A673 (cell line): ENCODE measurements at regions not wholly inside any gene's neighbourhood (a gene's known extent, or its start where the extent isn't known, plus 50 kb on each side); places are given as distances from the start of the nearest gene placed in this dataset.
"Not testable (repeated sequence)": the region's sequence is repeated elsewhere in the genome, so short reads cannot be mapped to it uniquely, and the experiment has no call there.

Source experiments
- EZH2 ChIP-seq: fragments of 200-600 bp; sonication (generic); IDR thresholded peaks from 2 replicates; pipeline ENCODE4 v1.6.1; 2017; ENCODE audit warnings: borderline replicate concordance, low read depth, mild to moderate bottlenecking, mixed read lengths, antibody characterized with exemption, low read length; ENCODE audit not compliant: poor library complexity, severe bottlenecking
- TF ChIP-seq, protein P1 (sequence below): fragments of 300-800, 200-600 bp; sonication (generic); conservative IDR thresholded peaks from 2 replicates; pipeline ENCODE4 v1.5.1; 2017; ENCODE audit warnings: low read depth, mild to moderate bottlenecking, antibody characterized with exemption, low read length, moderate library complexity, mixed read lengths

DNA sequence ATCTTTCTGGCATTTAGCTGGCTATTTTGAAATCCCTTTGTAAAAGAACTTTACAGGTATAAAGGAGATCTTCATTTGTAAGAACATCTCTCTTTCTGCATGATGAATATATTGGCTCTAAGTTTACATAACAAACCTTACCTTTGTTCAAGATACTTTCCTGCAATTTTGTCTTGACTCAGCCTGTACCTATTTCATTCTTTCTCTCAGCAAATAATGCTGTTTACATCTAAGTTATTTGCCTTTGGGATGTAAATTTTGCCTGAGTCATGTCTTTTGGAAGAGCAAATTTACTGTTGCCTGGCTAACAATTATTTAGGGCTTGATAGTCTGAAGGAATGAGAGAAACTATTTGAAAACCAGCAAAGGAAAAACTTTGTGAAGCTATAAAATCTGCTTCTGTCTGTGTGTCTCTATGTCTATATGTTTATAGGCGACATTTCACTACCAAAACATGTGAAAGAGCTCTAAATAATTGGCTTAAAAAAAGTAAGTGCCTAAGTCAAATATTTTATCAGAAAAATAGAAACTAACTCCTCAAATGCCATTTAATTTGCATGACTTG is 214.3 kb upstream of the TGIF2LX start:
- TF ChIP-seq, protein P1, sequence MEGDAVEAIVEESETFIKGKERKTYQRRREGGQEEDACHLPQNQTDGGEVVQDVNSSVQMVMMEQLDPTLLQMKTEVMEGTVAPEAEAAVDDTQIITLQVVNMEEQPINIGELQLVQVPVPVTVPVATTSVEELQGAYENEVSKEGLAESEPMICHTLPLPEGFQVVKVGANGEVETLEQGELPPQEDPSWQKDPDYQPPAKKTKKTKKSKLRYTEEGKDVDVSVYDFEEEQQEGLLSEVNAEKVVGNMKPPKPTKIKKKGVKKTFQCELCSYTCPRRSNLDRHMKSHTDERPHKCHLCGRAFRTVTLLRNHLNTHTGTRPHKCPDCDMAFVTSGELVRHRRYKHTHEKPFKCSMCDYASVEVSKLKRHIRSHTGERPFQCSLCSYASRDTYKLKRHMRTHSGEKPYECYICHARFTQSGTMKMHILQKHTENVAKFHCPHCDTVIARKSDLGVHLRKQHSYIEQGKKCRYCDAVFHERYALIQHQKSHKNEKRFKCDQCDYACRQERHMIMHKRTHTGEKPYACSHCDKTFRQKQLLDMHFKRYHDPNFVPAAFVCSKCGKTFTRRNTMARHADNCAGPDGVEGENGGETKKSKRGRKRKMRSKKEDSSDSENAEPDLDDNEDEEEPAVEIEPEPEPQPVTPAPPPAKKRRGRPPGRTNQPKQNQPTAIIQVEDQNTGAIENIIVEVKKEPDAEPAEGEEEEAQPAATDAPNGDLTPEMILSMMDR = not testable (repeated sequence)
- not testable (repeated sequence) for TF ChIP-seq EZH2
